Testis (tissue), 2 donors: ENCODE measurements at regions not wholly inside any gene's neighbourhood (a gene's known extent, or its start where the extent isn't known, plus 50 kb on each side); places are given as distances from the start of the nearest gene placed in this dataset.

Source experiments
- POLR2A ChIP-seq: fragments of 450-650 bp; IDR thresholded peaks from one replicate; pipeline ENCODE4 v1.6.1; 2017; ENCODE audit warnings: antibody characterized with exemption, mild to moderate bottlenecking, moderate library complexity
- TF ChIP-seq, protein P1 (sequence below), 3 experiments: fragments of 450-650 bp in 2 of 3; fragments of 200-600 bp in 1 of 3; sonication (generic) in 1 of 3; IDR thresholded peaks; one replicate each; pipeline ENCODE4 v1.5.1; 2016 to 2019; ENCODE audit warnings: antibody characterized with exemption in 3 of 3, mild to moderate bottlenecking in 2 of 3, moderate library complexity in 1 of 3

DNA sequence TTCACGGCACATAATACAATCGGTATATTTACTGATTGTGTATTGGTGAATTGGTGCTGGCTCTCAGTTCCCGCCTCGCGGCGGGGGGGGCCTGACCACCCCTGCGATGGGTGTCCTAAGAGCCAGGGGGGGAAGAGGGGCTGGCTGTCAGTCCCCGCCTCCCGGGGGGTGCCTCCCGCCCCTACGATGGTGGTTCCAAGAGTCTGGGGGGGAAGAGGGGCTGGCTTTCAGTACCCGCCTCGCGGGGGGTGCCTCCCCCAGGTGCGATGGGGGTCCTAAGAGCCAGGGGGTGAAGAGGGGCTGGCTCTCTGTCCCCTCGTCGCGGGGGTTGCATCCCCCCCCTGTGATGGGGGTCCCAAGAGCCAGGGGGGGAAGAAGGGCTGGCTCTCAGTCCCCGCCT is 2321.8 kb upstream of the PCDH20 start:
- TF ChIP-seq, protein P1, sequence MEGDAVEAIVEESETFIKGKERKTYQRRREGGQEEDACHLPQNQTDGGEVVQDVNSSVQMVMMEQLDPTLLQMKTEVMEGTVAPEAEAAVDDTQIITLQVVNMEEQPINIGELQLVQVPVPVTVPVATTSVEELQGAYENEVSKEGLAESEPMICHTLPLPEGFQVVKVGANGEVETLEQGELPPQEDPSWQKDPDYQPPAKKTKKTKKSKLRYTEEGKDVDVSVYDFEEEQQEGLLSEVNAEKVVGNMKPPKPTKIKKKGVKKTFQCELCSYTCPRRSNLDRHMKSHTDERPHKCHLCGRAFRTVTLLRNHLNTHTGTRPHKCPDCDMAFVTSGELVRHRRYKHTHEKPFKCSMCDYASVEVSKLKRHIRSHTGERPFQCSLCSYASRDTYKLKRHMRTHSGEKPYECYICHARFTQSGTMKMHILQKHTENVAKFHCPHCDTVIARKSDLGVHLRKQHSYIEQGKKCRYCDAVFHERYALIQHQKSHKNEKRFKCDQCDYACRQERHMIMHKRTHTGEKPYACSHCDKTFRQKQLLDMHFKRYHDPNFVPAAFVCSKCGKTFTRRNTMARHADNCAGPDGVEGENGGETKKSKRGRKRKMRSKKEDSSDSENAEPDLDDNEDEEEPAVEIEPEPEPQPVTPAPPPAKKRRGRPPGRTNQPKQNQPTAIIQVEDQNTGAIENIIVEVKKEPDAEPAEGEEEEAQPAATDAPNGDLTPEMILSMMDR (IDR thresholded peaks at IDR 0.05): no peak
- TF ChIP-seq POLR2A: no peak
